Cardiac fibroblast (primary cell): ENCODE measurements at regions not wholly inside any gene's neighbourhood (a gene's known extent, or its start where the extent isn't known, plus 50 kb on each side); places are given as distances from the start of the nearest gene placed in this dataset.
"Not testable (repeated sequence)": the region's sequence is repeated elsewhere in the genome, so short reads cannot be mapped to it uniquely, and the experiment has no call there.

Experiments used
- DNase-seq, 2 donors: peaks; one replicate each; pipeline versions ENCODE4 v3.0.0 to v3.0.0-alpha.2; 2010; ENCODE audit warnings: low read depth in 2 of 2
- H3K4me3 ChIP-seq, 2 donors: replicated peaks in 1 of 2; 1 replicate in 1 of 2; 2 replicates in 1 of 2; pipeline ENCODE4 v1.5.1; 2011; ENCODE audit warnings: low read depth in 2 of 2, low read length in 2 of 2, mild to moderate bottlenecking in 2 of 2, moderate library complexity in 1 of 2
- CTCF ChIP-seq: IDR thresholded peaks from one replicate; pipeline ENCODE4 v1.5.1; 2011; ENCODE audit warnings: low read depth, mild to moderate bottlenecking, low read length, inconsistent platforms

- TF ChIP-seq CTCF: no peak
- H3K4me3 ChIP-seq: no peak overlapping the region
- no peak for DNase-seq
Observed at GRCh38 chrX:40373641-40374040, 207.1 kb upstream of the ATP6AP2 start.

- TF ChIP-seq CTCF: no peak
- no peak overlapping the region for H3K4me3 ChIP-seq
- no peak for DNase-seq
Observed at GRCh38 chrX:40373025-40373424, 207.7 kb upstream of the ATP6AP2 start.

GRCh38 chrX:40371376-40371775, 209.4 kb upstream of the ATP6AP2 start:
- TF ChIP-seq CTCF: no peak
- no peak overlapping the region for H3K4me3 ChIP-seq
- no peak for DNase-seq

- DNase-seq: no peak
Observed at GRCh38 chrX:40368611-40369061, 212.1 kb upstream of the ATP6AP2 start.

GRCh38 chrX:40366661-40367060, 214.1 kb upstream of the ATP6AP2 start:
- TF ChIP-seq CTCF: no peak
- H3K4me3 ChIP-seq: no peak overlapping the region
- DNase-seq: no peak

More at GRCh38 chrX:40368611-40369061, 212.1 kb upstream of the ATP6AP2 start:
- no peak overlapping the region for H3K4me3 ChIP-seq
- no peak for TF ChIP-seq CTCF

- not testable (repeated sequence) for DNase-seq, H3K4me3 ChIP-seq
Observed at GRCh38 chrX:40362291-40362690, 218.5 kb upstream of the ATP6AP2 start.

- TF ChIP-seq CTCF: no peak
Observed at GRCh38 chrX:40360557-40360956, 220.2 kb upstream of the ATP6AP2 start.

More at GRCh38 chrX:40360557-40360956, 220.2 kb upstream of the ATP6AP2 start:
- DNase-seq: no peak
- no peak overlapping the region for H3K4me3 ChIP-seq
